ENCODE measurements at regions not wholly inside any gene's neighbourhood (a gene's known extent, or its start where the extent isn't known, plus 50 kb on each side); places are given as distances from the start of the nearest gene placed in this dataset.
A peak's percentile ranks its signal among the peaks of the same experiment; 100 is the strongest.
"Not testable (repeated sequence)": the region's sequence is repeated elsewhere in the genome, so short reads cannot be mapped to it uniquely, and the experiment has no call there.

GRCh38 chr3:72288955-72289691 is 504.2 kb upstream of the PROK2 start:
- no peak for DNase-seq

- DNase-seq: no peak
Observed at GRCh38 chr3:72287956-72288355, 503.0 kb upstream of the PROK2 start.

DNA sequence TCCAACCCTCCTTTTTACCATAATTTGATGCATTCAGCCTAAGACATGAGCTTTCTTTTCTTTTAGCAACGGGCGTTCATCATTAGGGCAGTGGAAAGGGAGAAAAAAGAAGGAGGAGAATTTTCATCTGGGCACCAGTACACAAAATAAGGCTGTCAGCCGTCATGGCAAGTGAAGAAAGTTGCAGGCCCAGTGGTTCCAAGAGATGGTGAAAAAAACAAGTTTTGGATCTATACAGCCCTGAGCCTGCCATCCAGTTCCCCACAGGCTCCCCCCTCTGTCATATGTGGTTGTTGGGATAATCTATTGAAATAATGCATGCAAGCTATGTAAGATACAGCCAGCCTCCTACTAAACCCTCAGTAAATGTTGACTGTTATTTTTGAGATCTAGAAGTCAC is 500.6 kb upstream of the PROK2 start:
- no peak for DNase-seq

- no peak for DNase-seq
Observed at GRCh38 chr3:72284471-72284870, 499.5 kb upstream of the PROK2 start.

GRCh38 chr3:72282918-72283317 is 498.0 kb upstream of the PROK2 start:
- no peak for DNase-seq

DNA sequence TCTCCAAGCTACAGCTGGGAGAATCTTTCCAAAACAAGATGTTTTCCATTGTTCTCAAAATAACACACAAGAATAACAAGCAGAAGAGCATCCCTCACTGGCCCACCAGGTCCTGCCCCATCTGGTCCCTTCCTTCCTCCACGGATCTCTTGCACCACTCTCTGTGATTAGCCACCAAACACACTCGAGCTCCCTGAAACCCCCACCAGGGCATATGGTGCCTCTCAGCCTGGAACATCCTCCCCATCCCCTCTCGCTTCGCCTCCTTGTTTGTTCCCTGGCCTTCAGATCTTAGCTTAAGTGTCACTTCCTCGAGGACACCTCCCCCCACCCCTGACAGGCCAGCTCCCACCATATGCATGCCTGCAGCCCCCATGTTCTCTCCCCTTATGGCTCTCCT is 496.6 kb upstream of the PROK2 start:
- DNase-seq: no peak

DNA sequence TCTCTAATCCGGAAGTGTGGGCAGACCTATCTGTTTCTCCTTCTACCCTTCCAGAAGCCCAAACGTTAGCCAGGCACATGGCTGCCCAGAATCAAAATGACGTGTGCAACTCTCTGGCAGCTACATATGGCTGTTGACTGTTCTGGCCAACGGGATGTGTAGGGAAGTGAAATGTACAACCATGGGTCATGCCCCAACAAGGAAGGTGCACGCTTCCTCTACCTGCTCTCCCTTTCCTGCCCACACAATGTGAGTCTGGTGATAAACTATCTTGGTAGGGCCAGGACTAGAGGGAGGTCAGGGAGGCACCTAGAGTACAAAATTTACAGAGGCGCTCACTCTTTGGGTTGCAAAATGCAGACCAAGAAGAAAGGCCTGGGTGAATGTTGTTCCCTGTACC is 495.9 kb upstream of the PROK2 start:
- DNase-seq: no peak

- DNase-seq: no peak
Observed at GRCh38 chr3:72279631-72280041, 494.7 kb upstream of the PROK2 start.

DNA sequence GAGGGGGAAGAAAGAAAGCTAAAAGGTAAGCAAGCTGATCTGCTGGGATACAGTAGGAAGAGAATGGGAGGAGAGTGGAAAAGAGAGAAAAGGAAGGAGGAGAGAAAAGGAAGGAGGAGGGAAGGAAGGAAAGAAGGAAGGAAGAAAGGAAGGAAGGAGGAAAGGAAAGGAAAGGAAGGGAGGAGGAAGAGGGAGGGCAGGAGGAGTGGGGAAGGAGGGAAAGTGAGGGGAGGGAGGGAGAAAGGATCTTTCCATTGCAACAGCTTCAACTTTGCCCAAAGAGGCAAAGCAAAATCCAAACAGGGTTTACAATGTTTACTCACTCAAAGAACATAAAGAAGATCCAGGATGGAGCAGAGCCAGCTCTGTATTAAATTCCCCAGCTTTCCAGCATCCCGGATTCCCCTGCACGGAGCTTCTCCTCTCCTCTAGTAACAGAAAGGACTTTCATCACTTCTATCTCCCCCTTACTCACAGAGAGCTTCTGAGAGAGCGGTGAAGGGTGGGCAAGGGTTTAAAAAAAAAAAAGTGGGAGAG is 494.2 kb upstream of the PROK2 start:
- no peak for DNase-seq

DNA sequence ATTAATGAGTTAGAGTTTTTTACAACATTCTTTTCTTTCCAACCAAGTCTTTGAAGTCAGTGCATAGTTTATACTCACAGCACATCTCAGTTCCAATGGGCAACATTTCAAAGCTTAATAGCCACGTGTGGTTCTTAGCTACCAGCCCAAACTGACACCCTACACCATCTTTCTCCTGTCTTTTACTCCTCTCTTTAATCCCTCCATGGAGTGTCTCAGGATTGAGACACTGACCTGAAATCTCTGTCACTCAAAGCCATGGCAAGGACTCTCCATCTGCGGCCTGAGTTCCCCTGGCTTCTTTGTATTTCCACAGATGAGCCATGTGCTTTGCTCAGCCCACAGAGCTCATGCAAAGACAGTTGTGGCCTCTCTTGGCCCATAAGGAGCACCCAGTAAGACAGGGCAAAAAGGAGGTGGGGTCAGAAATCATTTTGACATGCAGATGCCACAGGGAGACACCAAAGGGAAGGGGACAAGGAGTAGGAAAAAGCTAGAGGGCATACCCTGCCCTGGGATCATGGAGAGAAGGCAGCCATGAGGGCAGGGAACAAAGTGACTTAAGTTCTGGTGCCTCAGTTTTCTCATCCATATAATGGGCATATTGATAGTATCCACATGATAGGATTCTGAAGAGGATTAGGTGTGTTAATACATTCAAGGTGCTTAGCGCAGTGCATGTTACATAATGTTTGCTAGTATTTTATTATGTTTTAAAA is 493.6 kb upstream of the PROK2 start:
- DNase-seq: no peak

DNA sequence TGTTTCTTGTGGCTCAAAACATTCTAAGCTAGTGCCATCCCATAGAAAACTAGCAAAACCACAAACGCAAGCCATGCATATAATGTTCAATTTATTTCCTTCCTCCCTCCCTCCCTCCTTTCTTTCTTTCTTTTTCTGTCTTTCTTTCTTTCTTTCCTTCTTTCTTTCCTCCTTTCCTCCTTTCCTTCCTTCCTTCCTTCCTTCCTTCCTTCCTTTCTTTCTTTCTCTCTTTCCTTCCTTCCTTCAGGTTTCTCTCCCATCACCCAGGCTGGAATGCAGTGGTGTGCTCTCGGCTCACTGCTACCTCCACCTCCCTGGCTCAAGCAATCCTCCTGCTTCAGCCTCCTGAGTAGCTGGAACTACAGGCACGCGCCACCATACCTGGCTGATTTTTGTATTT is 492.8 kb upstream of the PROK2 start:
- DNase-seq: no peak

GRCh38 chr3:72276806-72277205 is 491.9 kb upstream of the PROK2 start:
- DNase-seq: no peak

- no peak for DNase-seq
Observed at GRCh38 chr3:72275331-72275751, 490.4 kb upstream of the PROK2 start.

DNA sequence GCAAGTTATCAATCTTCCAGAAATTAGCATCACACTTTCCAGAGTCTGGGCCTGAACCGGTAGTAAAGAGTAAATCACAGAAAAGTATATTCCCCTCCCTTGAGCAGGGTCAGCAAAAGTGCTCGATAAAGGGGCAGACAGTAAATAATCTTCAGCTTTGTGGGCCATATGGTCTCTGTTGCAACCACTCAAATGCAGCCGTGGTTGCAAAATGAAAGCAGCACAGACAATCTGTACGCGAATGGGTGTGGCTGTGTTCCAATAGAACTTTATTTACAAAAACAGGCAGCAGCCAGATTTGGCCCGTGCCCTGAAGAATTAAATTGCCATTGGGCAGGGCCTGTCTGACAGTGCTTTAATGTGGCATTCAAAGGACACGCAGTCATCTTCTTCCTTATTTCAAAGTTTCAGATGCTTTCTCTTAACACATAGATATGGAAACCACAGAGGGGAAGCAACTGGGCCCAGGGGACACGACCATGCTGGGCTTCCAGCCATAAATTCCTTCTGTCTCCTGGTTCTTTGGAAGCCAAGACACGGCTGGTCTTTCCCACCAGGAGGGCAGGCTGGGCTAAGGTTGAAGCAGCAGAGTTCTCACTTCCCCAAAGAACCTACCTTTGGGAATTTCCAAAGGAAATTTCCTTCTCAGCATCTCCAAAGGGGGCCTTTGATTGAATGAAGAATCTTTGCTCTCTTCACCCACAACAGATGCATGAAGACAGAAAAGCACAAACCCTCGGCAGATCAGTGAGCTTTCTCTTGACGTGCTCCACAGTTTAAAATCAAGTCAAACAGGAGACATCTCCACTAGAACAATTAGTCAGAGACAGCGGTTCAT is 489.8 kb upstream of the PROK2 start:
- peak; percentile 42 for DNase-seq

DNA sequence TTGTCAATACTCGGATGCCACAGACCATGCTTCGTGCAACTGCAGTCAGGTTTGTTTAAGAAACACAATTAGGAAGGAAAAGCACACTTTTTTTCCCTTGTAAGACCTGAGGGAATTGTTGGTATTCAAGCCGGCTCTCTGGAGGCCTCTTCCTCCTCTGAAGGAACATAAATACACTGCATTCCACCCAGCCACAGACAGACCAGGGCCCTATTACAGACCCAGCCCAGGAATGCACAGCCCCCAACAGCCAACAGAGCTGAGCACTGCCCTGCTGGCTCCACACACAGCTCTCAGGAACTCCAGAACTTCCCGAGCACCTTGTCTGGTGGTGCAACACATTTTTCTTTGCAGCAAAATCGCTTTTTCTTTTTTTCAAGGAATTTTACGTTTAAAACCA is 488.7 kb upstream of the PROK2 start:
- DNase-seq: no peak

DNA sequence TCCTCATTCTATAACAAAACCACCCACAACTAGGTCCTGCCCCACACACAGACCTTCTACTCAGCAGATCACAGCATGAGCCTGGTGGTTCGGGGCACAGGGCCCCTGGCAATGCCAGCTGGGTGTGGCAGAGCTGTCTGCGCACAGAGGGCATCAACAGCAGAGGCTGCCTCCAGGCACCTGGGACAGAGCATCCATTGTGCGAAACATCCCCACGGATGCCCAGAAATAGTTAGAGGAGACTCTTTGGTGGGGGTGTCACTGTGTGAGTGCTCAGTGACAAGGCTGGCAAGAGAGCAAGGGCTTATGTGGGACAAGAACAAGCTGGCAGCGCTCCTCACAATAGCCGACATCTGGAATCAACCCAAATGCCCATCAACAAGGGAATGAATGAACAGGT is 487.4 kb upstream of the PROK2 start:
- no peak for DNase-seq

DNA sequence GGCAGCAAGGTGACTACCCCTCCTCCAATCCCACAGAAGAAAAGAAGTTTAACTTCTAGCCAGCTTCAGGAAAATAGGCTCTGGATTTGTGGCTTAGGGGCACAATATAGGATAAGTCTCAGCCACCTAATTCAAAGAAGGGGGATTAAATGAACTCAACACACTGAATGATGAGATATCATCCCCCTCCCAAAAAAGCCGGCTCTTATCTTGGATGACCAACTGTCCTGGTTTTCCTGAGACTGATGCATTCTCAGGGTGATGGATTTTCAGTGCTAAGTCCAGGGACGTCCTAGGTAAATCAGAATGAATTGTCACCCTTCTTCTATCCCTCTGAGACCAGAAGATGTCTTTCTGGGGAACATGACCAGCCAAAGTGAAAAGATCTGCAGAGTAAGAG is 487.0 kb upstream of the PROK2 start:
- DNase-seq: no peak

DNA sequence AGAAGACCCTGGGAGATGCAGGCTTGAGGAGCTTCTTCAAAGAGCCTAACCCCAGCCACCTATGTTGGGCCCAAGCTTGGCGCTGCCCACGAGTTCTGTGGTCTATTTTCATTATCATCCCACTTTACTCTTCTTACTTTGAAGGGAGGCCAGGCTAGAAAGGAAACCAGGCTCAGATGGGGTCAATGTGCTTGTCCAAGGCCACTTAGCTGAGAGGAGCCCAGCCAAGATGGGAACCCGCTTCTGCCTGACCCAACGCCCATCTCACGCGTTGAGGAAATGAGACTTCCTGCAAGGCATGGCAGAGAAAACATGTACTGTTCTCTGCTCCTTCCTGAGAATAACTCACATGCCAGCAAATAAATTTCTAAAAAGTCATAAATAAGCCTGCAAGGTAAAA is 486.3 kb upstream of the PROK2 start:
- DNase-seq: no peak

DNA sequence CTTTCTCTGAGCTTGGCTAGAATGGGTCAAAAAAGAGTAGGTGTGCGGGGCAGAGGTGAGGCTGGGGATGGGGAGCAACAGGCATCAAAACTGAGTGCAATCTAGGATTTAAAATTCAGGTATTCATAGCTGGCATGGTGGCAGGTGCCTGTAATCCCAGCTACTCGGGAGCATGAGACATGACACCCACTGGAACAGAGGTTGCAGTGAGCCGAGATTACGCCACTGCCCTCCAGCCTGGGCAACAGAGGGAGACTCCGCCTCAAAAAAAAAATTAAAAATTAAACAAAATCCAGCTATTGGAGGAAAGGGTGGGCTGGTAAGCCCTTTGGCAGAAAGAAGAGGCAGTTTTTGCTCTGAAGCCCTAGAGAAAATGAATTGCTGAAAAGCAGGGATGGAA is 485.8 kb upstream of the PROK2 start:
- DNase-seq: no peak

DNA sequence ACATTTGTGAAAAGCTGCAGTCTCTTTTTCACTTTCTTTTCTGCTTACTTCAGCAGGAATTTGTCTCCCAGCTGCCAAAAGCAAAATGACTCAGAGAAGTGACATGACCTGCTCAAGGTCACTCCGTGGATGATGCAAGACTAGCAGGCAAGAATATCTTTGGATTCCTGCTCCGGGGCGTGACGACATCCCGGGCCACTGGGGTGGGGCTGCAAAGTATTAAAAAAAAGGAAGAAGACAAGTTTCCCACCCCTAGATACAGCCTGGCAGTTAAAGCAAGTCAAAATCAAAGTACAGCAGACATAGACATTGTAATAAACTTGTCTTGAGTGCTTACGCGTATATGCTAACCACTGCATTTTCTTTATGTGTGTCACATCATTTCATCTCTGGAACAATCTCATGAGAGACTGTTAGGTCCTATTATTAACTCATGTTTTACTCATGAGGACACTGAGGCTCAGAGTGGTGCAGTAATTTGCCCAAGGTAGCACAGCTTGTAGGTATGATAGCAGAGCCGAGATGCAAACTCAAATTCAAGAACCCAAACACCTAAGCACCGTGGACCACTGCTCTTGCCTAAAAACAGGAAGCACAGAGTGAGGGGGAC is 485.2 kb upstream of the PROK2 start:
- peak; percentile 28 for DNase-seq

DNA sequence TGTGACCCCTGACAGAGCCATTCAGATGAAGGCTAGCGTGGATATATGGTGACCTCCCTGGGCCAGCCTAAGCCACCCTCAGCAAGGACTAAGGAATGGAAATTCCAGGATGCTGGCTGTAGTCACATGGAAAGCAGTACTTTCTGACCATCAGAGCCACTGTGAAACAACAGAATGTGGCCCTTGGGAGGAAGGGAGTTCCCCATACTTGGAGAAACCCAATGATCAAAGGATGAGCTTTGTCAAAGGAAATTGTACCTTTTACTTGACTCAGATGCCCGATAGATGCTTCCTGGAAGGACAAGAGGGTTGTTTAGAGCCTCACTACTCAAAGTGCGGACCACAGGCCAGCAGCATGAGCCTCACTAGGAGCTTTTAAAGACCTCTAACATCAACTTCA is 484.5 kb upstream of the PROK2 start:
- DNase-seq: no peak

- not testable (repeated sequence) for DNase-seq
Observed at GRCh38 chr3:72266921-72267524, 482.1 kb upstream of the PROK2 start.

- DNase-seq: no peak
Observed at GRCh38 chr3:72266016-72266370, 481.0 kb upstream of the PROK2 start.
